K562 (cell line): ENCODE measurements at regions not wholly inside any gene's neighbourhood (a gene's known extent, or its start where the extent isn't known, plus 50 kb on each side); places are given as distances from the start of the nearest gene placed in this dataset.

Experiments
- CHD2 ChIP-seq: IDR thresholded peaks from 2 replicates; pipeline ENCODE4 v1.6.1; 2011; ENCODE audit warnings: low read depth, low read length
- FOXA1 ChIP-seq: fragments of 450-650 bp; IDR thresholded peaks from 2 replicates; pipeline ENCODE4 v1.6.1; 2016; ENCODE audit warnings: mild to moderate bottlenecking, borderline replicate concordance
- GATA2 ChIP-seq: sonication (generic); formaldehyde crosslinking; IDR thresholded peaks from 2 replicates; pipeline ENCODE4 v1.4.0; 2020; ENCODE audit warnings: mild to moderate bottlenecking, missing genetic modification reagents
- GATAD2A ChIP-seq: fragments of 450-650 bp; IDR thresholded peaks from 2 replicates; pipeline ENCODE4 v1.6.1; 2017
- HDGF ChIP-seq: fragments of 450-650 bp; IDR thresholded peaks from 2 replicates; pipeline ENCODE4 v1.6.1; 2016
- JUND ChIP-seq, 2 experiments: IDR thresholded peaks; 2 replicates in 1 of 2; 3 replicates in 1 of 2; pipeline ENCODE4 v1.6.1; 2011; ENCODE audit warnings: borderline replicate concordance in 2 of 2, low read depth in 2 of 2, low read length in 2 of 2, improper control_type of control experiment in 1 of 2, missing biosample characterization in 1 of 2, missing genetic modification characterization in 1 of 2, missing genetic modification reagents in 1 of 2
- PML ChIP-seq: IDR thresholded peaks from 2 replicates; pipeline ENCODE4 v1.6.1; 2012; ENCODE audit warnings: low read length, inconsistent platforms
- TF ChIP-seq, protein P1 (sequence below): fragments of 200-400 bp; formaldehyde crosslinking; IDR thresholded peaks from 2 replicates; pipeline ENCODE4 v1.6.1; 2017; ENCODE audit warnings: mild to moderate bottlenecking, low read depth, low read length, moderate library complexity
- TF ChIP-seq, protein P2 (sequence below): sonication (generic); formaldehyde crosslinking; IDR thresholded peaks from 2 replicates; pipeline ENCODE4 v1.8.1; 2023; ENCODE audit warnings: mild to moderate bottlenecking, missing genetic modification reagents, moderate library complexity
- TF ChIP-seq, protein P3 (sequence below): sonication (generic); formaldehyde crosslinking; IDR thresholded peaks from 2 replicates; pipeline ENCODE4 v1.8.0; 2022; ENCODE audit warnings: missing genetic modification reagents, mild to moderate bottlenecking, borderline replicate concordance
- TF ChIP-seq, protein P4 (sequence below), 3 experiments: IDR thresholded peaks in 2 of 3; conservative IDR thresholded peaks in 1 of 3; 2 replicates each; pipeline ENCODE4 v1.5.1; 2011 to 2012; ENCODE audit warnings: low read length in 3 of 3, mild to moderate bottlenecking in 3 of 3, control low read depth in 2 of 3, improper control_type of control experiment in 1 of 3, inconsistent platforms in 1 of 3, low read depth in 1 of 3, mixed read lengths in 1 of 3, moderate library complexity in 1 of 3; ENCODE audit not compliant: insufficient read depth in 2 of 3

DNA sequence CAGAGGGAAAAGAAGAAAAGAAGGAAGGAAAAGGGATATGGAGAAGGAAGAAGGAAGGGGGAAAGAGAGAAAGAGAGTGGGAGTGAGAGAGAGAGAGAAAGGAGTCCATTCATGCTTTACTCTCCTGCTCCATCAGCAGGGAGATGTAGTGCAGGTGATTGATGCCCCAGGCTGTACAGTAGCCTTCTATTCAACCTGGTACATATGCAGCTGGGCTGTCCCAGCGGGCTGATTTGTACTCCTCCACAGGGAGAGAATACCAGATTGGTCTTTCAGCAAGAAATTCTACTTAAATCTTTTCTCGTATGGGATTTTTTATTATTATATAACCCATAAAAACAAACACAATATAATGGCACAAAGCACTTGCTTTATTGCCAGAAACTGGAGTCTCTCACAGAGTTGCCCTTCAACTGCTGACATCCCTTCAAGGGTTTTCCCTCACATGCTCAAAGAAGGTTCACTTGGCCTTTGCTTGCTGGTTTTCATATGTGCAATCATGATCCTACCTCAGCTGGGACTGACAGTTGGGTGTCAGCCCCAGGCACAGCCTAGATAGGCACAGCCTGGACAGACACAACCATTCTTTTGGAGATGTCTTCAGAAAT, 380.1 kb upstream of the RIOK2 start:
- no peak for TF ChIP-seq PML
- TF ChIP-seq, protein P1, sequence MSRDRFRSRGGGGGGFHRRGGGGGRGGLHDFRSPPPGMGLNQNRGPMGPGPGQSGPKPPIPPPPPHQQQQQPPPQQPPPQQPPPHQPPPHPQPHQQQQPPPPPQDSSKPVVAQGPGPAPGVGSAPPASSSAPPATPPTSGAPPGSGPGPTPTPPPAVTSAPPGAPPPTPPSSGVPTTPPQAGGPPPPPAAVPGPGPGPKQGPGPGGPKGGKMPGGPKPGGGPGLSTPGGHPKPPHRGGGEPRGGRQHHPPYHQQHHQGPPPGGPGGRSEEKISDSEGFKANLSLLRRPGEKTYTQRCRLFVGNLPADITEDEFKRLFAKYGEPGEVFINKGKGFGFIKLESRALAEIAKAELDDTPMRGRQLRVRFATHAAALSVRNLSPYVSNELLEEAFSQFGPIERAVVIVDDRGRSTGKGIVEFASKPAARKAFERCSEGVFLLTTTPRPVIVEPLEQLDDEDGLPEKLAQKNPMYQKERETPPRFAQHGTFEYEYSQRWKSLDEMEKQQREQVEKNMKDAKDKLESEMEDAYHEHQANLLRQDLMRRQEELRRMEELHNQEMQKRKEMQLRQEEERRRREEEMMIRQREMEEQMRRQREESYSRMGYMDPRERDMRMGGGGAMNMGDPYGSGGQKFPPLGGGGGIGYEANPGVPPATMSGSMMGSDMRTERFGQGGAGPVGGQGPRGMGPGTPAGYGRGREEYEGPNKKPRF: no peak
- TF ChIP-seq GATA2 (CRISPR knock-in tag): no peak
- no peak for TF ChIP-seq HDGF
- TF ChIP-seq, protein P2, sequence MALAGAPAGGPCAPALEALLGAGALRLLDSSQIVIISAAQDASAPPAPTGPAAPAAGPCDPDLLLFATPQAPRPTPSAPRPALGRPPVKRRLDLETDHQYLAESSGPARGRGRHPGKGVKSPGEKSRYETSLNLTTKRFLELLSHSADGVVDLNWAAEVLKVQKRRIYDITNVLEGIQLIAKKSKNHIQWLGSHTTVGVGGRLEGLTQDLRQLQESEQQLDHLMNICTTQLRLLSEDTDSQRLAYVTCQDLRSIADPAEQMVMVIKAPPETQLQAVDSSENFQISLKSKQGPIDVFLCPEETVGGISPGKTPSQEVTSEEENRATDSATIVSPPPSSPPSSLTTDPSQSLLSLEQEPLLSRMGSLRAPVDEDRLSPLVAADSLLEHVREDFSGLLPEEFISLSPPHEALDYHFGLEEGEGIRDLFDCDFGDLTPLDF (CRISPR knock-in tag): no peak
- no peak for TF ChIP-seq JUND (IDR thresholded peaks at IDR 0.05; ENCODE audit: borderline replicate concordance, low read depth, low read length)
- TF ChIP-seq JUND (tag; IDR thresholded peaks at IDR 0.05; ENCODE audit: borderline replicate concordance, low read depth, low read length): no peak
- TF ChIP-seq, protein P3, sequence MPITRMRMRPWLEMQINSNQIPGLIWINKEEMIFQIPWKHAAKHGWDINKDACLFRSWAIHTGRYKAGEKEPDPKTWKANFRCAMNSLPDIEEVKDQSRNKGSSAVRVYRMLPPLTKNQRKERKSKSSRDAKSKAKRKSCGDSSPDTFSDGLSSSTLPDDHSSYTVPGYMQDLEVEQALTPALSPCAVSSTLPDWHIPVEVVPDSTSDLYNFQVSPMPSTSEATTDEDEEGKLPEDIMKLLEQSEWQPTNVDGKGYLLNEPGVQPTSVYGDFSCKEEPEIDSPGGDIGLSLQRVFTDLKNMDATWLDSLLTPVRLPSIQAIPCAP (CRISPR knock-in tag): no peak
- no peak for TF ChIP-seq CHD2
- TF ChIP-seq FOXA1: no peak
- TF ChIP-seq, protein P4, sequence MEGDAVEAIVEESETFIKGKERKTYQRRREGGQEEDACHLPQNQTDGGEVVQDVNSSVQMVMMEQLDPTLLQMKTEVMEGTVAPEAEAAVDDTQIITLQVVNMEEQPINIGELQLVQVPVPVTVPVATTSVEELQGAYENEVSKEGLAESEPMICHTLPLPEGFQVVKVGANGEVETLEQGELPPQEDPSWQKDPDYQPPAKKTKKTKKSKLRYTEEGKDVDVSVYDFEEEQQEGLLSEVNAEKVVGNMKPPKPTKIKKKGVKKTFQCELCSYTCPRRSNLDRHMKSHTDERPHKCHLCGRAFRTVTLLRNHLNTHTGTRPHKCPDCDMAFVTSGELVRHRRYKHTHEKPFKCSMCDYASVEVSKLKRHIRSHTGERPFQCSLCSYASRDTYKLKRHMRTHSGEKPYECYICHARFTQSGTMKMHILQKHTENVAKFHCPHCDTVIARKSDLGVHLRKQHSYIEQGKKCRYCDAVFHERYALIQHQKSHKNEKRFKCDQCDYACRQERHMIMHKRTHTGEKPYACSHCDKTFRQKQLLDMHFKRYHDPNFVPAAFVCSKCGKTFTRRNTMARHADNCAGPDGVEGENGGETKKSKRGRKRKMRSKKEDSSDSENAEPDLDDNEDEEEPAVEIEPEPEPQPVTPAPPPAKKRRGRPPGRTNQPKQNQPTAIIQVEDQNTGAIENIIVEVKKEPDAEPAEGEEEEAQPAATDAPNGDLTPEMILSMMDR (IDR thresholded peaks at IDR 0.05 in 2 of 3, conservative IDR thresholded peaks at IDR 0.05 in 1 of 3; ENCODE audit: insufficient read depth in 2 of 3, low read depth in 1 of 3, low read length in 3 of 3): no peak
- no peak for TF ChIP-seq GATAD2A
